GM21367 (cell line): ENCODE measurements at regions not wholly inside any gene's neighbourhood (a gene's known extent, or its start where the extent isn't known, plus 50 kb on each side); places are given as distances from the start of the nearest gene placed in this dataset.
"Not testable (repeated sequence)": the region's sequence is repeated elsewhere in the genome, so short reads cannot be mapped to it uniquely, and the experiment has no call there.

Source experiments
- ATAC-seq: cut with Tn5 transposase; IDR thresholded peaks from one replicate; pipeline ENCODE4 v1.9.1; 2021; ENCODE audit not compliant: unreplicated experiment

- ATAC-seq, result no peak
These were observed 1235.3 kb upstream of the ZEB2 start for GRCh38 chr2:145755019-145755837.

- no peak for ATAC-seq
These were observed 1234.0 kb upstream of the ZEB2 start for GRCh38 chr2:145753966-145754365.

GRCh38 chr2:145753041-145753608 lies 1233.2 kb upstream of the ZEB2 start:
- ATAC-seq, result no peak

GRCh38 chr2:145752091-145752806 lies 1232.3 kb upstream of the ZEB2 start:
- peak; percentile 28 for ATAC-seq

- ATAC-seq, result peak; percentile 87
These were observed 1231.7 kb upstream of the ZEB2 start for GRCh38 chr2:145751629-145752028.

- no peak for ATAC-seq
These were observed 1231.2 kb upstream of the ZEB2 start for GRCh38 chr2:145751155-145751554.

- ATAC-seq, result no peak
These were observed 1230.7 kb upstream of the ZEB2 start for GRCh38 chr2:145750612-145751011.

GRCh38 chr2:145750144-145750543 lies 1230.2 kb upstream of the ZEB2 start:
- no peak for ATAC-seq

GRCh38 chr2:145749556-145749955 lies 1229.6 kb upstream of the ZEB2 start:
- no peak for ATAC-seq

GRCh38 chr2:145748927-145749326 lies 1229.0 kb upstream of the ZEB2 start:
- peak; percentile 52 for ATAC-seq

- no peak for ATAC-seq
These were observed 1227.8 kb upstream of the ZEB2 start for GRCh38 chr2:145747715-145748114.

- ATAC-seq, result not testable (repeated sequence)
These were observed 1225.4 kb upstream of the ZEB2 start for GRCh38 chr2:145745387-145745721.

- ATAC-seq, result peak; percentile 64
These were observed 1224.8 kb upstream of the ZEB2 start for GRCh38 chr2:145744541-145745386.

- no peak for ATAC-seq
These were observed 1223.1 kb upstream of the ZEB2 start for GRCh38 chr2:145743011-145743410.

GRCh38 chr2:145741636-145742035 lies 1221.7 kb upstream of the ZEB2 start:
- ATAC-seq, result no peak

GRCh38 chr2:145741181-145741580 lies 1221.3 kb upstream of the ZEB2 start:
- ATAC-seq, result no peak

GRCh38 chr2:145740302-145740701 lies 1220.4 kb upstream of the ZEB2 start:
- ATAC-seq, result no peak

GRCh38 chr2:145739681-145740080 lies 1219.8 kb upstream of the ZEB2 start:
- ATAC-seq, result peak; percentile 68

- no peak for ATAC-seq
These were observed 1217.0 kb upstream of the ZEB2 start for GRCh38 chr2:145736871-145737270.

GRCh38 chr2:145731467-145731866 lies 1211.5 kb upstream of the ZEB2 start:
- ATAC-seq, result no peak
